NCI-H187 treated with DMSO at 0.1 percent for 48 hours (cell line): ENCODE measurements at regions not wholly inside any gene's neighbourhood (a gene's known extent, or its start where the extent isn't known, plus 50 kb on each side); places are given as distances from the start of the nearest gene placed in this dataset.

Experiments used
- DNase-seq: peaks from one replicate; lab custom pipeline; 2025; lab: John Stamatoyannopoulos, UW

GRCh38 chr9:75414371-75415160, 326.3 kb downstream of the OSTF1 start:
- DNase-seq: no peak

GRCh38 chr9:75417471-75417870, 329.2 kb downstream of the OSTF1 start:
- DNase-seq: no peak

- DNase-seq: no peak
Measured at GRCh38 chr9:75418518-75418917, 330.2 kb downstream of the OSTF1 start.

GRCh38 chr9:75422944-75423522, 334.7 kb downstream of the OSTF1 start:
- no peak for DNase-seq

GRCh38 chr9:75429531-75430475, 341.5 kb downstream of the OSTF1 start:
- DNase-seq: no peak

- DNase-seq: no peak
Measured at GRCh38 chr9:75431375-75431774, 343.1 kb downstream of the OSTF1 start.

- DNase-seq: no peak
Measured at GRCh38 chr9:75432386-75432785, 344.1 kb downstream of the OSTF1 start.

GRCh38 chr9:75432888-75433287, 344.6 kb downstream of the OSTF1 start:
- DNase-seq: no peak

GRCh38 chr9:75438716-75439115, 350.4 kb downstream of the OSTF1 start:
- DNase-seq: no peak

- DNase-seq: no peak
Measured at GRCh38 chr9:75440914-75441313, 352.6 kb downstream of the OSTF1 start.

- DNase-seq: no peak
Measured at GRCh38 chr9:75445144-75445543, 356.8 kb downstream of the OSTF1 start.

GRCh38 chr9:75447281-75447680, 359.0 kb downstream of the OSTF1 start:
- DNase-seq: no peak

- DNase-seq: no peak
Measured at GRCh38 chr9:75448281-75448680, 360.0 kb downstream of the OSTF1 start.

- no peak for DNase-seq
Measured at GRCh38 chr9:75448955-75449354, 360.6 kb downstream of the OSTF1 start.

- no peak for DNase-seq
Measured at GRCh38 chr9:75451045-75451444, 362.7 kb downstream of the OSTF1 start.

GRCh38 chr9:75451505-75451904, 363.2 kb downstream of the OSTF1 start:
- no peak for DNase-seq

GRCh38 chr9:75452512-75452911, 364.2 kb downstream of the OSTF1 start:
- no peak for DNase-seq

GRCh38 chr9:75454043-75454442, 365.7 kb downstream of the OSTF1 start:
- DNase-seq: no peak

GRCh38 chr9:75454891-75455290, 366.6 kb downstream of the OSTF1 start:
- no peak for DNase-seq

GRCh38 chr9:75455444-75455921, 367.2 kb downstream of the OSTF1 start:
- no peak for DNase-seq

GRCh38 chr9:75456698-75457097, 368.4 kb downstream of the OSTF1 start:
- DNase-seq: no peak

GRCh38 chr9:75457474-75458011, 369.2 kb downstream of the OSTF1 start:
- DNase-seq: no peak
